Body of pancreas (tissue), 4 donors: ENCODE measurements at regions not wholly inside any gene's neighbourhood (a gene's known extent, or its start where the extent isn't known, plus 50 kb on each side); places are given as distances from the start of the nearest gene placed in this dataset.

Experiments
- ATAC-seq: fragments of 150-250 bp; one replicate; pipeline ENCODE4 v1.9.1; 2016
- DNase-seq, 4 donors: peaks; one replicate each; pipeline ENCODE4 v3.0.0-alpha.2; 2019
- H3K27ac ChIP-seq, 4 donors: fragments of 200-600 bp; sonication (generic); 1 replicate in 3 of 4; 2 replicates in 1 of 4; pipeline versions ENCODE4 v1.5.1 to v1.6.1; 2016 to 2019; ENCODE audit warnings: mild to moderate bottlenecking in 1 of 4, mixed read lengths in 1 of 4, moderate library complexity in 1 of 4
- H3K27me3 ChIP-seq, 2 donors: fragments of 200-600 bp; sonication (generic); one replicate each; pipeline ENCODE4 v1.6.0; 2016; ENCODE audit warnings: mild to moderate bottlenecking in 1 of 2
- H3K36me3 ChIP-seq, 2 donors: fragments of 200-600 bp; sonication (generic); replicated peaks in 1 of 2; 2 replicates each; pipeline ENCODE4 v1.5.1; 2016; ENCODE audit warnings: low read depth in 2 of 2; ENCODE audit not compliant: insufficient read depth in 1 of 2
- H3K4me1 ChIP-seq: fragments of 200-600 bp; sonication (generic); one replicate; pipeline ENCODE4 v1.6.0; 2016
- H3K4me3 ChIP-seq, 2 donors: fragments of 200-600 bp; sonication (generic); 1 replicate in 1 of 2; 2 replicates in 1 of 2; pipeline ENCODE4 v1.5.1; 2016 to 2019
- H3K9me3 ChIP-seq, 3 donors: fragments of 200-600 bp; sonication (generic); 1 replicate in 2 of 3; 2 replicates in 1 of 3; pipeline ENCODE4 v1.5.1; 2016
- CTCF ChIP-seq, 7 experiments: fragments of 450-650 bp in 4 of 7; fragments of 200-600 bp in 3 of 7; sonication (generic) in 3 of 7; IDR thresholded peaks; one replicate each; pipeline ENCODE4 v1.5.1; 2016 to 2019; ENCODE audit warnings: antibody characterized with exemption in 7 of 7
- POLR2A ChIP-seq, 3 donors: fragments of 450-650 bp; IDR thresholded peaks; one replicate each; pipeline ENCODE4 v1.6.1; 2016; ENCODE audit warnings: antibody characterized with exemption in 3 of 3, mild to moderate bottlenecking in 2 of 3
- WGBS, 2 donors: methylation state at CpG; one replicate each; pipeline ENCODE4 v1.1.5; 2017; 5-methylcytosine and 5-hydroxymethylcytosine counted together
- intact Hi-C: fragments of 100-400 bp; cut with DNase I; formaldehyde crosslinking; loops from one replicate; pipeline ENCODE4 v1.15.1; 2023

- H3K9me3 ChIP-seq: peaks cover 0 to 5% (median 0%) of the 10 kb centered on the region in 3 donors
- no peaks in the 10 kb centered on the region for H3K4me1 ChIP-seq
- H3K4me3 ChIP-seq: no peak overlapping the region
- intact Hi-C loops: no loop called here
- ATAC-seq (no peak), DNase-seq (no peak)
- H3K36me3 ChIP-seq: no peaks in the 10 kb centered on the region
- WGBS, 2 donors: 46 to 48% methylated on average over 1 of the region's 1 CpG
- H3K27ac ChIP-seq: no peak overlapping the region
- TF ChIP-seq CTCF (IDR thresholded peaks at IDR 0.05) (no peak), POLR2A (IDR thresholded peaks at IDR 0.05) (no peak)
- H3K27me3 ChIP-seq: no peaks in the 10 kb centered on the region
These were observed 143.1 kb downstream of the PTH2R start for GRCh38 chr2:208549546-208550158.

- Histone ChIP-seq H3K27me3 (no peaks in the 10 kb centered on the region), H3K4me1 (no peaks in the 10 kb centered on the region), H3K9me3 (peaks cover 0 to 5% (median 0%) of the 10 kb centered on the region in 3 donors), H3K36me3 (no peaks in the 10 kb centered on the region), H3K4me3 (no peak overlapping the region), H3K27ac (no peak overlapping the region)
- intact Hi-C loops: no loop called here
- DNase-seq (no peak), ATAC-seq (no peak)
- TF ChIP-seq CTCF (IDR thresholded peaks at IDR 0.05) (no peak), POLR2A (IDR thresholded peaks at IDR 0.05) (no peak)
- 82 to 100% methylated on average over 1 of the region's 1 CpG for WGBS, 2 donors
These were observed 146.4 kb downstream of the PTH2R start for GRCh38 chr2:208552943-208553342.

GRCh38 chr2:208556983-208557484 lies 150.4 kb downstream of the PTH2R start:
- Histone ChIP-seq H3K4me1 (no peaks in the 10 kb centered on the region), H3K27ac (no peak overlapping the region), H3K27me3 (no peaks in the 10 kb centered on the region), H3K4me3 (no peak overlapping the region), H3K9me3 (no peaks in the 10 kb centered on the region), H3K36me3 (no peaks in the 10 kb centered on the region)
- ATAC-seq: no peak
- WGBS, 2 donors: 66 to 67% methylated on average over 3 of the region's 3 CpGs
- DNase-seq: no peak
- TF ChIP-seq CTCF (IDR thresholded peaks at IDR 0.05) (no peak), POLR2A (IDR thresholded peaks at IDR 0.05) (no peak)
- intact Hi-C loops: no loop called here

GRCh38 chr2:208565690-208566416 lies 159.3 kb downstream of the PTH2R start:
- Histone ChIP-seq H3K27me3 (no peaks in the 10 kb centered on the region), H3K9me3 (no peaks in the 10 kb centered on the region), H3K36me3 (no peaks in the 10 kb centered on the region), H3K4me1 (no peaks in the 10 kb centered on the region), H3K27ac (no peak overlapping the region), H3K4me3 (no peak overlapping the region)
- WGBS, 2 donors: 87% methylated on average over 8 of the region's 8 CpGs
- no peak for ATAC-seq
- intact Hi-C loops: no loop called here
- no peak for DNase-seq
- no peak for TF ChIP-seq CTCF (IDR thresholded peaks at IDR 0.05)
- TF ChIP-seq POLR2A (IDR thresholded peaks at IDR 0.05): no peak
